ENCODE measurements at regions not wholly inside any gene's neighbourhood (a gene's known extent, or its start where the extent isn't known, plus 50 kb on each side); places are given as distances from the start of the nearest gene placed in this dataset.

DNA sequence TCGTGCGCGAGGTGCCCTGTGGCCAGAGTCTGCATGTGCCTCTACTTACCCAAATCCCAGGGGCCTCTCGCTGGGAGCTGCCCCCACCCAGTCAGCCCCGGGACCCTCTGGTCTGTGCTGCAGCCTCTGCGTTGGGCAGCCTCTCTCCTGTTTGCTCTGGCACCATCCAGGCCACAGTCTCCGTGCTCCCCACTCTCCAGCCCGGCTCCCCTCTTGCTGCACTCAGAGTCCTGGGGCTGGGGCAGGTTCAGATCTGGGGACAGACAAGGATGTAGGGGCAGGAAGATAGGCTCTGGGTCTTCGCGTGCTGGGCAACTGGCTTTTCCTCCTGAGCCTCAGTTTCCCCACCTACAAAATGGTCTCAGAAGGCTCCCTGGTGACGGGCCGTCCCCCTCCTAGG lies 70.8 kb upstream of the GATA5 start:
- DNase-seq (ENCODE audit: low read depth, low spot score) (no peak), ATAC-seq (no peak)
- no peaks in the 10 kb centered on the region for H3K79me2 ChIP-seq (ENCODE audit: insufficient read depth, low read length)
- H3K4me2 ChIP-seq (ENCODE audit: low read length), result no peak overlapping the region
- H3K27me3 ChIP-seq (ENCODE audit: insufficient read depth, low read length), result no peaks in the 10 kb centered on the region
- intact Hi-C loops (cut with micrococcal nuclease), result no loop called here
- BruUV-seq (replicated peaks), result no TSS peak
- H3K36me3 ChIP-seq (ENCODE audit: control insufficient read depth in 1 of 2, insufficient read depth in 2 of 2, low read length in 2 of 2), result no peaks in the 10 kb centered on the region
- H4K20me1 ChIP-seq (ENCODE audit: insufficient read depth), result no peaks in the 10 kb centered on the region
- ChIA-PET CTCF (no interaction called here), RAD21 (ENCODE audit: low non-redundant PET in 1 of 2, low total read pairs in 2 of 2, uncharacterized antibody in 2 of 2, unreplicated experiment in 2 of 2) (no interaction called here), POLR2A (no interaction called here)
- peaks cover 0 to 9% of the 10 kb centered on the region in 2 experiments; a peak in 1 of 4 replicates for H3K9me3 ChIP-seq (ENCODE audit: control insufficient read depth in 1 of 2, insufficient read depth in 1 of 2, low read depth in 1 of 2, low read length in 2 of 2)
- H3K4me3 ChIP-seq (replicated peaks in 1 of 2; ENCODE audit: low read depth in 1 of 2, low read length in 2 of 2), result no peak overlapping the region
- H2AFZ ChIP-seq (ENCODE audit: low read depth, low read length, poor library complexity, severe bottlenecking), result no peak overlapping the region
- TF ChIP-seq TCF7L2 (IDR thresholded peaks at IDR 0.05; ENCODE audit: borderline replicate concordance, extremely low read depth, insufficient read depth, insufficient read length), result no peak
- no peak for TF ChIP-seq SIN3A (IDR thresholded peaks at IDR 0.05; ENCODE audit: low read depth)
- TF ChIP-seq FOSL1 (IDR thresholded peaks at IDR 0.05; ENCODE audit: low read depth), result no peak
- TF ChIP-seq RAD21 (IDR thresholded peaks at IDR 0.05; ENCODE audit: low read depth), result no peak
- H3K4me1 ChIP-seq (ENCODE audit: control insufficient read depth in 1 of 2, insufficient read depth in 2 of 2, low read length in 2 of 2), result no peaks in the 10 kb centered on the region
- no peaks in the 10 kb centered on the region for H3K9me2 ChIP-seq (ENCODE audit: insufficient read depth)
- H3K27ac ChIP-seq (ENCODE audit: low read depth, low read length), result no peak overlapping the region
- H3K9ac ChIP-seq (ENCODE audit: low read length), result no peak overlapping the region

DNA sequence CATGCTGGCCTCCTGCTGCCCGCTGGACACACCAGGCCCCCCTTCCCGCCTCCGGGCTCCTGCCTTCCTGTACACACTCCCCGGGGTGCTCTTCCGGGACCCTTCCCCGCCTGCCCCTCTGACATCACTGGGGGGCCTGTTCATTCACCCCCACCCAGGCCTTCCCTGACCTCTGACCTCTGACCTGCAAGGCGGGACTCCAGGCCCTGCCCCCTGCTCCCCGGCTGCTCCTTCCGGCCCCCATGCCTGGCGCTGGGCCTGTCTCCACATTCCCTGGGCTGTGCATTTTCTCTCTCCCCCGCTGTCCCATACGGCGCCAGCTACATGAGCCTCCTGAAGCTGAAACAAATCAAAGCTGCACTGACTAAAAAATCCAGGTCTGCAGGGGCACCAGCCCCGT lies 71.6 kb upstream of the GATA5 start:
- no peaks in the 10 kb centered on the region for H3K9me2 ChIP-seq (ENCODE audit: insufficient read depth)
- ChIA-PET RAD21 (ENCODE audit: low non-redundant PET in 1 of 2, low total read pairs in 2 of 2, uncharacterized antibody in 2 of 2, unreplicated experiment in 2 of 2) (no interaction called here), POLR2A (no interaction called here), CTCF (no interaction called here)
- H3K79me2 ChIP-seq (ENCODE audit: insufficient read depth, low read length), result no peaks in the 10 kb centered on the region
- peaks cover 0 to 9% of the 10 kb centered on the region in 2 experiments; a peak in 1 of 4 replicates for H3K9me3 ChIP-seq (ENCODE audit: control insufficient read depth in 1 of 2, insufficient read depth in 1 of 2, low read depth in 1 of 2, low read length in 2 of 2)
- no peaks in the 10 kb centered on the region for H4K20me1 ChIP-seq (ENCODE audit: insufficient read depth)
- no peaks in the 10 kb centered on the region for H3K27me3 ChIP-seq (ENCODE audit: insufficient read depth, low read length)
- intact Hi-C loops (cut with micrococcal nuclease), result no loop called here
- H3K4me1 ChIP-seq (ENCODE audit: control insufficient read depth in 1 of 2, insufficient read depth in 2 of 2, low read length in 2 of 2), result no peaks in the 10 kb centered on the region
- ATAC-seq, result no peak
- H3K4me2 ChIP-seq (ENCODE audit: low read length), result no peak overlapping the region
- no TSS peak for BruUV-seq (replicated peaks)
- no peaks in the 10 kb centered on the region for H3K36me3 ChIP-seq (ENCODE audit: control insufficient read depth in 1 of 2, insufficient read depth in 2 of 2, low read length in 2 of 2)
- no peak overlapping the region for H3K4me3 ChIP-seq (replicated peaks in 1 of 2; ENCODE audit: low read depth in 1 of 2, low read length in 2 of 2)
- TF ChIP-seq CTCF (IDR thresholded peaks at IDR 0.05 in 2 of 3, conservative IDR thresholded peaks at IDR 0.05 in 1 of 3; ENCODE audit: borderline replicate concordance in 1 of 3, insufficient read depth in 1 of 3, low read depth in 2 of 3, low read length in 2 of 3) (no peak), YY1 (IDR thresholded peaks at IDR 0.05; ENCODE audit: extremely low read depth, insufficient replicate concordance, low read depth, low read length) (no peak), POLR2AphosphoS5 (IDR thresholded peaks at IDR 0.05; ENCODE audit: low read depth, low read length) (no peak), CBX3 (IDR thresholded peaks at IDR 0.05; ENCODE audit: low read depth) (no peak), FOSL1 (IDR thresholded peaks at IDR 0.05; ENCODE audit: low read depth) (no peak), SRF (IDR thresholded peaks at IDR 0.05; ENCODE audit: low read depth) (no peak), MAX (IDR thresholded peaks at IDR 0.05) (no peak), POLR2A (IDR thresholded peaks at IDR 0.05; ENCODE audit: borderline replicate concordance, extremely low read depth, insufficient read depth, insufficient read length) (no peak), EZH2 (IDR thresholded peaks at IDR 0.05) (no peak), SP1 (IDR thresholded peaks at IDR 0.05; ENCODE audit: low read depth) (no peak), CEBPB (IDR thresholded peaks at IDR 0.05; ENCODE audit: low read depth) (no peak), EZH2phosphoT487 (IDR thresholded peaks at IDR 0.05; ENCODE audit: borderline replicate concordance) (no peak), ZNF274 (IDR thresholded peaks at IDR 0.05; ENCODE audit: low read depth, low read length) (no peak)
- no peak overlapping the region for H3K9ac ChIP-seq (ENCODE audit: low read length)
- no peak for DNase-seq (ENCODE audit: low read depth, low spot score)
- no peak overlapping the region for H2AFZ ChIP-seq (ENCODE audit: low read depth, low read length, poor library complexity, severe bottlenecking)
- no peak overlapping the region for H3K27ac ChIP-seq (ENCODE audit: low read depth, low read length)
